Embryonic facial prominence (tissue), 1 donor: ENCODE measurements at regions not wholly inside any gene's neighbourhood (a gene's known extent, or its start where the extent isn't known, plus 50 kb on each side); places are given as distances from the start of the nearest gene placed in this dataset.
"Not testable (repeated sequence)": the region's sequence is repeated elsewhere in the genome, so short reads cannot be mapped to it uniquely, and the experiment has no call there.

ENCODE experiments used
- DNase-seq: peaks from one replicate; pipeline ENCODE4 v3.0.0-alpha.2; 2016; ENCODE audit errors: extremely low spot score

- not testable (repeated sequence) for DNase-seq
Measured at GRCh38 chr10:28896791-28897409, 219.6 kb downstream of the BAMBI start.

- no peak for DNase-seq
Measured at GRCh38 chr10:28897617-28898464, 220.5 kb downstream of the BAMBI start.

- no peak for DNase-seq
Measured at GRCh38 chr10:28902215-28902614, 224.9 kb downstream of the BAMBI start.

- DNase-seq: no peak
Measured at GRCh38 chr10:28903063-28903462, 225.7 kb downstream of the BAMBI start.

GRCh38 chr10:28903736-28904135 lies 226.4 kb downstream of the BAMBI start:
- no peak for DNase-seq

- DNase-seq: no peak
Measured at GRCh38 chr10:28905371-28905770, 228.1 kb downstream of the BAMBI start.

GRCh38 chr10:28906011-28906411 lies 228.7 kb downstream of the BAMBI start:
- DNase-seq: no peak

- no peak for DNase-seq
Measured at GRCh38 chr10:28906415-28906814, 229.1 kb downstream of the BAMBI start.

GRCh38 chr10:28906934-28907333 lies 229.6 kb downstream of the BAMBI start:
- DNase-seq: no peak

- no peak for DNase-seq
Measured at GRCh38 chr10:28909875-28910274, 232.6 kb downstream of the BAMBI start.

- no peak for DNase-seq
Measured at GRCh38 chr10:28910956-28911355, 233.6 kb downstream of the BAMBI start.

- DNase-seq: not testable (repeated sequence)
Measured at GRCh38 chr10:28911511-28911910, 234.2 kb downstream of the BAMBI start.

GRCh38 chr10:28912017-28912783 lies 234.9 kb downstream of the BAMBI start:
- DNase-seq: no peak

- DNase-seq: no peak
Measured at GRCh38 chr10:28913436-28914237, 236.3 kb downstream of the BAMBI start.

- no peak for DNase-seq
Measured at GRCh38 chr10:28914701-28915100, 237.4 kb downstream of the BAMBI start.

GRCh38 chr10:28915989-28916588 lies 238.8 kb downstream of the BAMBI start:
- DNase-seq: no peak

- no peak for DNase-seq
Measured at GRCh38 chr10:28920091-28920490, 242.8 kb downstream of the BAMBI start.

- DNase-seq: no peak
Measured at GRCh38 chr10:28922127-28922526, 244.8 kb downstream of the BAMBI start.

- DNase-seq: no peak
Measured at GRCh38 chr10:28922861-28923260, 245.5 kb downstream of the BAMBI start.

- DNase-seq: no peak
Measured at GRCh38 chr10:28924717-28925116, 247.4 kb downstream of the BAMBI start.

GRCh38 chr10:28925121-28925663 lies 247.9 kb downstream of the BAMBI start:
- DNase-seq: peak; percentile 45
